ENCODE measurements at regions not wholly inside any gene's neighbourhood (a gene's known extent, or its start where the extent isn't known, plus 50 kb on each side); places are given as distances from the start of the nearest gene placed in this dataset.

DNA sequence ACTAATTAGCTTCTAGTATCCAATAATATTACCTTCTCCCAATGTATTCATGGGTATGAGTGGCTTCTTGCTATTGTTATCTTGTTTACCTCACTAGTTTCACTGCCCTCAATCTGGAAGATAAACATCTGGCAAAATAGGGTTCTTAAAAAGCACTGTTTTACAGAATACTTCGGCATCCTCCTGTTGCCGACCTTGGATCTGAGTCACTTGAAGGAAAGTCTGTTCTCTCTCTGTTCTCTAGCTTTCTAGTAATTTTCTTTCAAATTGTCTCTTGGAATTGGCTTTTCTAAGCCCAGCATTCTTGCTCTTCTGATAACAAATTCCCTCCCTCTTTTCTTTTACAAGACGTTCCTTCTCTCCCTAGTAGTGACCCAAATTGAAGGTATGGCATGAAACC lies 189.5 kb downstream of the KITLG start:
- TF ChIP-seq, protein P1, sequence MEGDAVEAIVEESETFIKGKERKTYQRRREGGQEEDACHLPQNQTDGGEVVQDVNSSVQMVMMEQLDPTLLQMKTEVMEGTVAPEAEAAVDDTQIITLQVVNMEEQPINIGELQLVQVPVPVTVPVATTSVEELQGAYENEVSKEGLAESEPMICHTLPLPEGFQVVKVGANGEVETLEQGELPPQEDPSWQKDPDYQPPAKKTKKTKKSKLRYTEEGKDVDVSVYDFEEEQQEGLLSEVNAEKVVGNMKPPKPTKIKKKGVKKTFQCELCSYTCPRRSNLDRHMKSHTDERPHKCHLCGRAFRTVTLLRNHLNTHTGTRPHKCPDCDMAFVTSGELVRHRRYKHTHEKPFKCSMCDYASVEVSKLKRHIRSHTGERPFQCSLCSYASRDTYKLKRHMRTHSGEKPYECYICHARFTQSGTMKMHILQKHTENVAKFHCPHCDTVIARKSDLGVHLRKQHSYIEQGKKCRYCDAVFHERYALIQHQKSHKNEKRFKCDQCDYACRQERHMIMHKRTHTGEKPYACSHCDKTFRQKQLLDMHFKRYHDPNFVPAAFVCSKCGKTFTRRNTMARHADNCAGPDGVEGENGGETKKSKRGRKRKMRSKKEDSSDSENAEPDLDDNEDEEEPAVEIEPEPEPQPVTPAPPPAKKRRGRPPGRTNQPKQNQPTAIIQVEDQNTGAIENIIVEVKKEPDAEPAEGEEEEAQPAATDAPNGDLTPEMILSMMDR (IDR thresholded peaks at IDR 0.05; ENCODE audit: borderline replicate concordance, extremely low read depth, low read length, poor library complexity, severe bottlenecking), result no peak
- no peak for TF ChIP-seq EZH2 (IDR thresholded peaks at IDR 0.05; ENCODE audit: borderline replicate concordance, low read depth, low read length, severe bottlenecking)

Measured in DND-41 (cell line).